NCI-H460 (cell line): ENCODE measurements at regions not wholly inside any gene's neighbourhood (a gene's known extent, or its start where the extent isn't known, plus 50 kb on each side); places are given as distances from the start of the nearest gene placed in this dataset.

ENCODE experiments used
- DNase-seq: peaks from one replicate; pipeline ENCODE4 v3.0.0-alpha.2; 2016; ENCODE audit warnings: low read depth; ENCODE audit errors: extremely low read depth

DNA sequence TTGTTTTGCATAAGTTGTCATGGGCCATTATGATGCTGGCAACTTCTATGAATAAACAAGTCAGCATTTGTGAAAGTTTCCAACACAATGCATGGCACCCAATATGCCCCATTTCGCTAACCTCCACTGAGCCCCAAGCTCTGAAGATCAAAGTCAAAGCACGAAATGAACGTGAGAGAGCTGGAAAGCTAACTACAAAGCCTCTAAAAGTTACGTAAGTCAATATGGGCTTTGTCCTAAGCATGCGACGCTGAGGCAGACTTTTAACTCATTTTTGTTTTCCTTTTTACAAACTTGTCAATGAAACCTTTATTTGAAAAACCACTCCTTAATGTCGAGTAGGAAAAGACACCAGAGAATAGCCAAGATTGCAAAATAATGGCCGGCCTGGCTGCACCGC is 131.6 kb upstream of the NUDT7 start:
- no peak for DNase-seq

DNA sequence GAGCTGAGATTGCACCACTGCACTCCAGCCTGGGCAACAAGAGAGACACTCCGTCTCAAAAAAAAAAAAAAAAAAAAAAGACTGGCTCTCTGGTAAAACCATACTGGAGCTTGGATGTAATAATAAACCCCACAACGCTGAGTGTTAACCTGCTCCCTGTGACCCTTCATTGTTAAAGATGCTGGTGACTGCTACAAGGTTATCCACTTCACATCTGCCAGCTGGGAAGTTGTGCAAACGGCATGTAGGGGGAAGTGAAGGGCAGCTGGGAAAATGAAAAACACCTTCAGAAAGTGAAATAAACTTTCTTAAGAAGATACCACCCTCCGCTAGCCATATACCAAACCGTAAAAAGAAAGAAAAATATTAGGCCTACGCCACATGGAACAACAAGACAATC is 131.0 kb upstream of the NUDT7 start:
- no peak for DNase-seq

DNA sequence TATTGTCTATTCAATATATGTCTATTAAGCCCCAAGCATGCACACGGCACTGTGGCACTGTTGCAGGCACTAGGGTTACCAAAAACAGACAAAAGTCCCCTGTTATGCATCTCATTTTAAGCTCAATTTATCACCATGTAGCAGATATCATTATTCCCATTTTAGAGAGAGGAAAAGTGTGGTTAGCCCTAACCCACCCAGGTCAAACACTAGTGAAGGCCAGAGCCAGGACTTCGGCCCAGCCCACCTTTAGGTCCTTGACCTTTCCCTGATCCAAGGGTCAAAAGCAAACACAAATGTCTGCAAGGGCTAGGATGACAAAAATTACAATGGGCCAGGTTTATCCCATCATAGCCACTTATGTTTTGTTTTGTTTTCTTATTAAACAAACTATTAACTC is 130.3 kb upstream of the NUDT7 start:
- DNase-seq = no peak

DNA sequence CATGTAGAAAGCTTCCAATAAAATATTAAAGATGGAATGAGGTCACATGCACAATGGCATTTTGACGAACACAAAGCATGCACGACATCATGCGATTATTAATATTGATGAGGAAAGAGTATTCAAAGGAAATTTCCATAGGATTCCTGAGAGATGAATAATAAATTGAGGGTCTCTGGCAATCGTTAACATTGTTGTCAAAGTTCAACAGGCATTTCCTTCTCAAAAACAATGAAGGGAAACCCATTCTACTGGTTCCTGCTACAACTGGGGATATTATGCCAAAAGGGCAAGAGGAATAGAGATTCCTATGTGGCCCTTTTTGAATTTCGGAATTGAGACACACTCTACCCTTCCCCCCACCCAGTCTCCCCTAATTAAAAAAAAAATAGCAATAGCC is 128.3 kb upstream of the NUDT7 start:
- no peak for DNase-seq

DNA sequence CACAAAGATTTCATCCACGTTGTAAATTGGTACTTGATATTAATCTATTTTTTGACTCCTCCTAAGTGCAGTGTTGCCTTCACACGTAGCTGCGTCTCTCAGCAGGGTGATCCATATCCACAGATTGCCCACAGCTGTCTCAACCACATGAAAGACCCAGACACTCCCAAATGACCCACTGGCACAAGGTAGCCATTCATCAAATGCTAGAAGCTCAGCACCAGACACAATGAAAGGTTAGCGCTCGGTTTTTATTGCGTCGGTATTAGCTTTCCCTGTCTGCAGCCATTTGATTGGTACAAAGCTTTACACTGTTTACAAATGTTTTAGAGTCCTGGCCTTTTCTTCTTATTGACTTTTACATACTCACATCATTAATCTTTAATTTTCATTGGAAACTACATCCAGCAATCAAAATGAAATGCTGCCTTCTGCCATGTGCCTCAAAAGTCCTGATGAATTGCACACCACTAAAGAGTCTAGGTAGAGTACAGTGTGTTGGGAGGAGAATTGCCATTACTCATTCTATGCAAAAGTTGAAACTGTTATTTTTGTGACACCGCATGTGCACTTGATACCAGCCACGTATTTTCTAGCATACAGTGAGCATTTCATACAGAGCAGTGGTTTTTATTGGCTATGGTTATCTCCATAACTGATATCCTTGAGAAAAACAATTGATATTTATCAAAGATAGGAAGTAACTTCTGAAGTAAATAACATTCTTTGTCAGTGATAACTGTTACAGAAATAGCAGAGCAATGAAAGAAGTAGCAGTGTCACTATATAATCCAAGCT is 127.3 kb upstream of the NUDT7 start:
- DNase-seq = no peak

DNA sequence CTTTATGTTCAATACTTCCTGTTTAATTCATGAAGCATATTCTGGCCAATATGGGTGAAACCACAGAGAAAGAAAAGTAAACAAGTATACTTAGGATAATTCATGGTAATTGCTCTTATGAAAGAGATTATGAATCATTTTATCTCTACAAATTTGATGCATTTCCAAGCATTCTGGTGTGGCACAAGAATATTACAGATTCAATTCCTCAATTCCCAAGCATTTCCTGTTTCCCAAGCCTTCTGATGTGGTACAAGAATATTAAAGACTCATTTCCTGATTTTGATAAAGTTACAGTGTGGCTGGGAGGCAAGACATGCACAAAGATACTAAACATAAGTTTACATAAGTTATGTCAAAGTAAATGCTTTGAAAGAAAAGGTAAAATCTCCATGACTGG is 126.1 kb upstream of the NUDT7 start:
- DNase-seq = no peak

DNA sequence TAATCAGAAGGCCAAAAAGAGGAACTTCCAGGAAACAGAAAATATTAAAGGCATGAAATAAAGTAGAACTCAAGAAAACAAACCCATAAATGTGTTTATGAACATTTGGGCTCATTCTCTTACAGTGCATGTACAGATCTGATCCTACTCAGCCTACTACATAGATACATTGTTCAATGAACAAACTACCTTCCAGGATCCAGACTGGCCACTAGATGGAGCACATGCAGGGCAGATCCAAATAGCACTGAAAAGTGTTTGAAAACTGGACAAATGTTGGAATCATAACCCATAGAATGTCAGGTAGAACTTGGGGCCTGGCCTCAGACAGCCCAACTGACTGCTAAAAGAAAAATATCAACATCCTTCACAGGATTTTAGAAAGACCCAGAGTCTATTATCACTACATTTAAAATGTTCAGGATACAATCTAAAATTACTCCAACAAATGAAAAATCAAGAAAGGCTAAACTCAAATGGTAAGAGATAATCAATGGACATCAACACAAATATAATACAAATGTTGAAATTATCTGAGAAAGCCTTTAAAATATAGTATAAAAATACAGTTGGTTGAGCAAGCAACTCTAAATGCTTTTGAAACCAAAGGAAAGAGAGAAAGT is 122.4 kb upstream of the NUDT7 start:
- peak; percentile 17 for DNase-seq

DNA sequence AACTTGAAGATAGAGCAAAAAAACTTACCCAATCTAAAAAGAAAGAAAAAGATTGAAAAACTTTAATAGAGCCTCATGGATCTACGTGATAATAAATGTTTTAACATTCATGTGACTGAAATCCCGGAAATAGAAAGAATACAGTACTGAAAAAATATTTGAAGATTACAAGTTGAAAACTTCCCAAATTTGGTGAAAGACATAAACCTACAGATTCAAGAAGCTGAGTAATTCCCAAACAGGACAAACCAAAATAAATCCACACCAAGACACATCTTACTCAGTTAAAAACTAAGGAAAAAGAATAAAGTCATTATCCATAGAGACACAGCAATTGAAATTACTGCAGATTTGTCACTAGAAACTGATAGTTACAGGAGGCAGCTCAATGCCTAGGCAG is 121.8 kb upstream of the NUDT7 start:
- DNase-seq = no peak

DNA sequence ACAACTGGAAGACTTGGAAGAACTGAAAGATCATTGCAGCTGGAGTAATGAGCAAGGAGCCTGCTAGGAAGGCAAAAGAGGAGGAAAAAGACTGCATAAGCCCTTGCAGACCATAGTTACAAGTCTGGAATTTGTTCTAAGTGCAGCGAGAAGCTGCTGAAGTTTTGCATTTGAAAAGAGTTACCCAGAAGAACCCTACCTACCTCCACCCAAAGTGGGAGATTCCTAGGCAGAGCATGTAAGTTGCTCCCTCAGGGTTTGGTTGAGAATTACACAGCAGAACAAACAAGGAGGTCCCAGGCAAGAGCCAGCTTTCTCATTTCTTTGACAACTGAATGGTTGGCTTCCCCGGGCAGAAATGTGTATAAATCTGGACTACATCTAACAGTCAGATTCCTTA is 118.7 kb upstream of the NUDT7 start:
- DNase-seq = no peak

DNA sequence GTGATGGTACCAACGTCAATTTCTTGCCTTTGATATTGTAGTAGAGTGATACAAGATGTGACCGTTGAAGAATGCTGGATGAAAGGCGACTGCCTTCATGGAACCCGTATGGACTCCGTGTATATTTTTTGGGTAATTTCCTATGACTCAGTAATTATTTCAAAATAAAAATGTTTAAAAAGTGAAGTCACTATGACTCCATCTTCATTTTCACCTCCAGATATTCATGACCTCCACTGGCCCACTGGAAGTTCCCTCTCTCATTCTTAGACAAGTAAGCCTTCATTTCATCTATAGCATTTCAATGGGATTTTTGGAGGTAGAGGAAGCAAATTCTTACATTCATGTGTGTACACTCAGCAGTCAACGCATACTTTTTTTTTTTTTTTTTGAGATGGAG is 111.8 kb upstream of the NUDT7 start:
- DNase-seq = no peak

DNA sequence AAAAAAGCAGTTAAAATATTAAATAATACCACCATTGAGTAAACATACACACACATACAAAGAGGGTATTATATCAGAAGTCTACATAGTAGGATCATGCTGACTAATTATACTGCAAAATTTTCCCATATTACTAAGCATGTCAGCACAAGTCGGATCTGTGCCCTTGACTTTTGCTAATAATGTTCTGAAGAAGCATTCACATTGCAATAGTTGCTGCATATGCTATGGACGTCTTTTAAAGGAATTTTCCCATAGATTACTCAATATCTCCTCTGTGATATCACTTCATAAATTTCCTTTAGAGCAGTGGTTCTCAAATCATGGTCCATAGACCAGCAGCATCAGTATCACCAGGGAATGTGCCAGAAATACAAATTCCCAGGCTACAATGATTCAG is 110.9 kb upstream of the NUDT7 start:
- DNase-seq = no peak

DNA sequence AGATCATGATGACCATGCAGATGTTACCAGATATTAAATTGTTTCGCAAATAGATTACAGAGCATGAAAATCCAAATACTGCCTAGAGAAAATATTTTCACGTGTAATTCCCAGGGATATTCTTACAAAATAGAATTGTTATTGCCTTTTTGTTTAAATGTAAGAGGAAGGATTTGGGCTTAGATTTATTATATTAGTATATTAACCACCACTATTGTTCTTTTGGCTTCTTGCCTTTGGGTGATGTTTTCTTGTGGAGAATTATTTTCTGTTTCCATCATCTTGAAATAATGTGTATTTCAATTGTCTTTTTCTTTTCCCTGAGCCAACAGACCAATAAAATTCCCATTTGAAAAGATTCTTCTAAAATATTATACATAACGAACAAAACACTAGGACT is 109.7 kb upstream of the NUDT7 start:
- DNase-seq = no peak

DNA sequence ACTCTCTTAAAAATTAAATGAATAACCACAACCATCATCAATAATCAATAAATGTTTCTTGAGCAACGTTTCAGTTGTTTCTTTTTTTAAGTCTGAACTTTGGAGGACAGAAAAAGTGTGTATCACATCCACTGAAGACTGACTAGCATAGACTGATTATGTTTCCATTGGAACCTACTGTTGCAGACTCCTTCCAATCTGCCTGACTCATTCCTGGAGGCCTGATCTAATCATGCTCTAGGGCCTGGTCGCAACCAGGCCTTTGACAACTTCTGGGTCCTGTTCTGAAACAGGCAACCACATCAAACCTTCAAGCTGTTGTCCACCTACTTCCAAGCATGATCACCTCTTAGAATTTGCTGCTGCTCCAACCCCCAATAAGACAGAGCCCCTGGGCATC is 109.2 kb upstream of the NUDT7 start:
- no peak for DNase-seq

DNA sequence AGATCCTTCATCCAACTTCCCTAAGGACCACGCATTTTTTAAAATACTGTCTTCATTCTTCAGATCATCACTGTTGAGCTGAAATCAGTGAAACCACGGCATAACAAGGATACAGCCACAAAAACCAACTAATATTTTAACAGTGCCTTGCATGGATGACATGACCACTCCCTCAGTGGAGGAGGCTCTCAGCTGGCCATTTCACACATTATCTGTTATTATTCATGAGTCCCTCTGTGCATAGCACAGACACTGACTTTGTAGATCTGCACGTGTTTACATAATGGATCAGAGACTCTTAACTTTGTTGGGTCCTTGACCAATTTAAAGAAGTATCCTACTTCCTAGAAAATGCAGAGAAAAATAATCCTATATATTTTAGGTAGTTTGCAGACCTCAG is 104.8 kb upstream of the NUDT7 start:
- no peak for DNase-seq

DNA sequence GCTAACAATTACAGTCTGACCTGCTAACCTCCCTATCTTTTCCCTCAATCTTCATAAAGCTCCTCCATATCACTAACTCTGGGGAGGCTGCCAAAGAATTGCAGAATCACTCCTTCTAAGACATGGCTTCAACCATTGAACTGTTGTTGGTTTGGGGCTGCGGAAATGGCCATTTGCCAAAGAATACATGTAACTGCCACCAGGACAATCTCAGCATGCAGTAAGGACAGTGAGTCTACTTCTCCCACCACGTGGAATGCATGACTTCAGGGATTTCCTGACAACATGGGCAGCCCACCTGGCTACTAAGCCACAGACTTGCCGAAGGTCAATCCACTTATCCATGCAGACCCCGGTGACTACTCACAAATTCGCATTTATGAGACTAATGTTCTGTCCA is 104.3 kb upstream of the NUDT7 start:
- DNase-seq = no peak

DNA sequence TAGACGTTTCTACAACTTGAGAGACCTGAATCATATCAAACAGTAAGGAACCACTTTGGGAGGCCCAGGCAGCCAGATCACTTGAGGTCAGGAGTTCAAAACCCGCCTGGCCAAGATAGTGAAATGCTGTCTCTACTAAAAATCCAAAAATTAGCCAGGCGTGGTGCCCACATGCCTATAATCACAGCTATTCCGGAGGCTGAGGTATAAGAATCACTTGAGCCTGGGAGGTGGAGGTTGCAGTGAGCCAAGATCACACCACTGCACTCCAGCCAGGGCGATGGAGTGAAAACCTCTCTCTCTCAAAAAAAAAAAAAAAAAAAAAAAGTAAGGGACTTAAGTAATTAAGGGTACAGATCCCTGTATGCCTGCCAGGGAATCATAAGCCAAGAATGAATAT is 103.4 kb upstream of the NUDT7 start:
- DNase-seq = no peak

DNA sequence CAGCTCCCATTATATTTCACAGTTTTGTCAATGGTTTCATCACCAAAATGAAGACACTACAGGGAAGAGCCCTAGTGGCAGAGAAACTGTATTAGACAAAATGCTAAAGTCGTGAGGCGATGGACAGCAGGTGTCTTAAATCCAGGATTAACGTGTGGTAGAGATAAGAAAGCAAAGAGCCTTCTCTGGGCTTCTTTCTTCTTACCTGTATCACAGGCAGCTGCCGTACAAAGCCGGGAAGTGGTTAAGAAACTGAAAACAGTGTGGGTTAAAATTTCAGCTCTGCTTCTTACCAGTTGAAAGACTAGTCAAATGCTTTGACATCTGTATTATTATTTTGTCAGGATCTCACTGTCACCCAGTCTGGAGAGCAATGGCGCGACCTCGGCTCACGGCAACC is 98.2 kb upstream of the NUDT7 start:
- no peak for DNase-seq

DNA sequence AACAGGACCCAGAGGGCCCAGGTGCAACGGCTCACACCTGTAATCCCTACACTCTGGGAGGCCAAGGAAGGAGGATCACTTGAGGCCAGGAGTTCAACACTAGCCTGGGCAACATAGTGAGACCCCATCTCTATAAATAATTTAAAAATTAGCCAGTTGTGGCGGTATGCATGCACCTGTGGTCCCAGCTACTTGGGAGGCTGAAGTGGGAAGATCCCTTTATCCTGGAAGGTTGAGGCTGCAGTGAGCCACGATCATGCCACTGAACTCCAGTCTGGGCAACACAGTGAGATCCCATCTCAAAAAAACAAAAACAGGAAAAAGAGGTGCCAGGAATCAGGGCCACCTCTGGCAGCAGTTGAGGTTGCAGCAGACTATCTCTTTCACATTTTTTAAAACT is 85.7 kb upstream of the NUDT7 start:
- DNase-seq = no peak

DNA sequence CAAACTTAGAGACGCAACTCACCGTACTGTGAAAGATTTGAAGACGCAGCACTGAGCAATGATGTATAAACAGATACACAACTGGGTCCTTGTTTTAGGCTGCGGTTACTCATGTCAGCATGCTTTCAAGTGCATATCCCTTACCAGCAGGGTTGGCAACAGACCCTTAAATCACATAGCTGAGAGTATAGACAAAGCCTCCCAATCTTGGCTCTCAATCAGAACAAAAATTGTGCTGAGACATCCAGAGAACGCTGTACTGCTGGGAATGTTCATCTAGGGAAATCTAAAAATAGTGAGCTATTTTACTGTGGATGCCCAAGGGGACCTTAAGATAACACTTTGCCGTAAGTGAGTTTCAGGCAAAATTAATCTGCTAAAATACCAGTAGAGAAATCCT is 84.4 kb upstream of the NUDT7 start:
- DNase-seq = no peak

DNA sequence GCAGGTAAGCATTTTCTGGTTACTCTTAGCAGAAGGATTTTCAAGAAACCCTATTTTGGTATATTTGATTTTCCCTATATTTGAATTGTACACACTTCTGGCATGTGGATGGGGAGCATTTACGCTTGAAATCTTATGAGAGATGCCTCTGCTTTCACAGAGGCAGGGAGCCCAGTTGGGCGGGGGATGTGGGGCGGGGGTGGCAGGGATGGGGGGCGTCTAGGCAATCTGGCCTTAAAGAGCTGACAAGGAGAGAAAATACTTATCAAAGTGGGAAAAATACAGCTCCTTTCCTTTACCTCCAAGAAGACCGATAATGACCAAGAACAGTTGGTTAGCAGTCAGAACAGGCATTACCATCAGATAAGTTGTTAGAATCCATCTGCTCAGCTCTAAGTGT is 79.1 kb upstream of the NUDT7 start:
- DNase-seq = no peak

DNA sequence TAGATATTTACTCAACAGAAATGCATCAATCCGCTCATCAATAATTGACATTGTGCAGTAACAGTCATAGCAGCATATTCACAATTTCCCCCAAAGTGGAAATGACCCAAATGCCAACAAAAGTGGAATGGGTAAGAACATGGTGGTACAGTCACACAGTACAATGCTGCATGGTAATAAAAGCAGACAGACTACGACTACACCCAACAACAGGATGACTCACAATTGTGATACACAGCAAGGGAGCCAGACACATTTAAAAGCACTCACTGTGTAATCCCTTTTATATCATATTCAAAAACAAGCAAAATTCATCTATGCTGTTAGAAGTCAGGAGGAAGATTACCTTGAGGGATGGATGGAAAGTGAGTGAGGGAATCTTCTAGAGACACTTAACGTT is 76.5 kb upstream of the NUDT7 start:
- no peak for DNase-seq

DNA sequence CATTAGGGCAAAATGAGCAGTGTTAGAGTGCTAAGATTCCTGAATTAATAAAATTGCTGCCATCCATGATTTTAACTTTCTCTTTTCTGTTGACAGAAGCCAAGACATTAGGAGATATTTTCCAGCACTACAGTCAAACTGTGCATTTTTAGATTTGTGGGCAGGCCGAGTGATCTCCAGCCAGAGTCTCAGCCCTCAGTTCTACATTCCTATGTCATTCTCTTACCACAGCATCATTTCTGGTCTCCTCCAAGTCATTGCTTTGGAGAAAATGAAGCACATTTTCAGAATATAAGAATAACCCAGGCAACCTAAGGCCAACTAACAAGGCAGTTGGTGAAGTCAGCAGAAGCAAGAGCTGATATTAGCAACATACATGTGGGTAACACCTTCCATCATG is 74.6 kb upstream of the NUDT7 start:
- DNase-seq = no peak

DNA sequence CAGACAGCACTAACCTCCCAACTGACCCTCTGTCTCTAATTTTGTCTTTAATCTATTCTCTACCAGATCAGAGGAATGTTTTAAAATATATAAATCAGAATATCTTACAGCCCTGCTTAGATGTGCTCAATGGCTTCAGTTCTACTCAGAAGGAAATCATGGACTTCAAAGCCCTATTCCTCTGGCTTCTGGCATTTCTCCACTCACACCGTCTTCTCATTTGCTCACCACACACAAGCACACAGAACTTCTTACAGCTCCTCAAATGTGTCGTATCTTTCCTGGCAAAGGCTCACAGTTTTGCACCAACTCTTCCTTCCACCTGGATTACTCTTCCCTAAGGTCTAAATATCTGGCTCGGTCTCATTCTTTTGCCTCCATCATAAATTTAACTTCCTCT is 71.6 kb upstream of the NUDT7 start:
- no peak for DNase-seq
